ENCODE measurements at regions not wholly inside any gene's neighbourhood (a gene's known extent, or its start where the extent isn't known, plus 50 kb on each side); places are given as distances from the start of the nearest gene placed in this dataset.

DNA sequence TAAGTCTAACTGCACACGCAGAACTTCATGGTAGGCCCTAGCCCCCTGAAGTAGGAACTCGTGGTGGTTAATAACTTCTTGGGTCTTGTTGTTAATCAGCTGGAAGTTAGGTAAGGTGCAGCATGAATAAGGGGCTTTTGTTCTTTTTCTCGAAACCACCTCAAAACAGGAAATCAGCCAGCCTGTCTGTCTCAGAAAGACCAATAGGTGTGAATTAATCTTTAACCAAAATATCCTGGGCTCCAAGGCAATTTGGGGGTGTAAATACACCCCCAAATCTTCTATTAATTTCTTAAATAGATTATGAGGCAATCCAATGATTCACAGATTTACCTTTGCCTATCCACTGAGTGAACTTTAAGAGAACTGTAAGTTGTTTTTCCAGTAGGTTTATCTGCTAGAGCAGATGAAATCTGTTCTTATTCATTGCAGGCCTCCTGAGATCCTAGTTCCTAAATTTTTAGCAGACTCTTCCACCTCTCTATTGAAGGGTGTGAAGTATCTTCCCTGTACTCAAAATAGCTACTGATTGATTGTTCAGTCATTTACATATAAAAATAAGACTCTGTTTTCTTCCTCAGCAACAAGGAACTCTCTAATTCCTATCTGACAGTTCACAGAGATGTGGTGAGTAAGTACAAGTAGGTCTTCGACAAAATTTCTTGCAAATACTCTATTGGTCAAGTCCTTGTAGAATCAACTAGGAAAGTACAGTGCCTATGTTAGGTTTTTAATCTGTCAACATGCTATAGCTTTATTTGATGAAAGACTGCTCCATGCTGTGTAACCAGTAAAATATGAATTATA lies 427.1 kb upstream of the NOX3 start:
- DNase-seq (ENCODE audit: low read depth in 1 of 2, low spot score in 1 of 2) = no peak
- H3K4me3 ChIP-seq (replicated peaks; ENCODE audit: insufficient read depth, low read length) = no peak overlapping the region
- no peaks in the 10 kb centered on the region for H3K27me3 ChIP-seq (ENCODE audit: insufficient read depth, poor library complexity, severe bottlenecking)
- no peak overlapping the region for H3K27ac ChIP-seq (replicated peaks)
- no peak for TF ChIP-seq CTCF (IDR thresholded peaks at IDR 0.05; ENCODE audit: insufficient read depth, low read length)
- TF ChIP-seq POLR2AphosphoS5 (IDR thresholded peaks at IDR 0.05; ENCODE audit: low read depth) = no peak
- TF ChIP-seq REST (IDR thresholded peaks at IDR 0.05; ENCODE audit: insufficient replicate concordance, low read depth) = no peak
- no peak for TF ChIP-seq GABPA (IDR thresholded peaks at IDR 0.05; ENCODE audit: low read depth)
- no peak for TF ChIP-seq SPI1 (IDR thresholded peaks at IDR 0.05; ENCODE audit: borderline replicate concordance, low read depth)

GRCh38 chr6:155881826-155882526 lies 426.3 kb upstream of the NOX3 start:
- H3K4me3 ChIP-seq (replicated peaks; ENCODE audit: insufficient read depth, low read length) = no peak overlapping the region

More at GRCh38 chr6:155881826-155882526, 426.3 kb upstream of the NOX3 start:
- Histone ChIP-seq H3K27ac (replicated peaks) (no peak overlapping the region), H3K27me3 (ENCODE audit: insufficient read depth, poor library complexity, severe bottlenecking) (no peaks in the 10 kb centered on the region)
- TF ChIP-seq GABPA (IDR thresholded peaks at IDR 0.05; ENCODE audit: low read depth) (no peak), SPI1 (IDR thresholded peaks at IDR 0.05; ENCODE audit: borderline replicate concordance, low read depth) (no peak), CTCF (IDR thresholded peaks at IDR 0.05; ENCODE audit: insufficient read depth, low read length) (no peak), POLR2AphosphoS5 (IDR thresholded peaks at IDR 0.05; ENCODE audit: low read depth) (no peak), REST (IDR thresholded peaks at IDR 0.05; ENCODE audit: insufficient replicate concordance, low read depth) (no peak)
- DNase-seq (ENCODE audit: low read depth in 1 of 2, low spot score in 1 of 2) = no peak
